A673 (cell line): ENCODE measurements at regions not wholly inside any gene's neighbourhood (a gene's known extent, or its start where the extent isn't known, plus 50 kb on each side); places are given as distances from the start of the nearest gene placed in this dataset.

Experiments
- CTCF ChIP-seq: fragments of 300-800, 200-600 bp; sonication (generic); conservative IDR thresholded peaks from 2 replicates; pipeline ENCODE4 v1.5.1; 2017; ENCODE audit warnings: low read depth, mild to moderate bottlenecking, antibody characterized with exemption, low read length, moderate library complexity, mixed read lengths
- EZH2 ChIP-seq: fragments of 200-600 bp; sonication (generic); IDR thresholded peaks from 2 replicates; pipeline ENCODE4 v1.6.1; 2017; ENCODE audit warnings: borderline replicate concordance, low read depth, mild to moderate bottlenecking, mixed read lengths, antibody characterized with exemption, low read length; ENCODE audit not compliant: poor library complexity, severe bottlenecking

GRCh38 chr1:25129380-25129779 is 102.9 kb downstream of the SYF2 start:
- TF ChIP-seq CTCF (no peak), EZH2 (no peak)
